ENCODE measurements at regions not wholly inside any gene's neighbourhood (a gene's known extent, or its start where the extent isn't known, plus 50 kb on each side); places are given as distances from the start of the nearest gene placed in this dataset.

DNA sequence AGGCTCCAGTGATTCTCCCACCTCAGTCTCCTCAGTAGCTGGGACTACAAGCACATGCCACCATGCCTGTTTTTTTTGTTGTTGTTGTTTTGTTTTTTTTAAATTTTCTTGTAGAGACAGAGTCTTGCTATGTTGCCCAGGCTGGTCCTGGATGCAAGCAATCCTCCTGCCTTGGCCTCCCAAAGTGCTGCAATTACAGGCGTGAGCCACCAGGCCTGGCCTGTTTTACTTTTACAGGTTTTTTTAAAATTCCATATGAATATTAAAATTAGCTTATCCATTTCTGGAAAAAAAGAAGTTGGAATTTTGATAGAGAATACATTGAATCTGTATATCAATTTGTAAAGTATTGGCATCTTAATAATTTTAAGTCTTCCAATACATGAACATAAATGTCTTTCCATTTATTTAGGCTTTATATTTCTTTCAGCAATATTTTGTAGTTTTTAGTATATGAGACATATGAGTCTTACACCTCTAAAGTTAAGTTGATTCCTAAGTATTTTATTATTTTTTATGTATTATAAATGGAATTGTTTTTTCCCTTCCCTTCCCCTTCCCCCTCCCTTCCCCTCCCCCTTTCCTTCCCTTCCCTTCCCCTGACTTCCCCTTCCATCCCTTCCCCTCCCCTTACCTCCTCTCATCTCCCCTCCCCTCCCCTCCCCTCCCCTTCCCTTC lies 323.5 kb upstream of the SALL1 start:
- DNase-seq (ENCODE audit: low read depth): no peak

DNA sequence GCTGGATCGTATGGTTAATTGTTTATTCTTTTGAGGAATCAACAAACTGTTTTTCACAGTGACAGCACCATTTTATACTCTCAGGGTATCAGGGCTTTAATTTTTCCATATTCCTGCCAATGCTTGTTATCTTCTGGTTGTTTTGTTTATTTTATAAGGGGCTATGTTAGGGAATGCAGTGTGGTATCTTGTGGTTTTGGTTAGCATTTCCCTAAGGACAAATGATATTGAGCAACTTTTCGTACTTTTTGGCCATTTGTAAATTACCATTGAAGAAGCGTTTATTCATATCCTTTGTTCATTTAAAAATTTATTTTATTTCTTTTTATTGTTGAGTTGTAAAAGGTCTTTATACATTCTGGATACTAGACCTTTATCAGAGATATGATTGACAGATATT lies 322.0 kb upstream of the SALL1 start:
- DNase-seq (ENCODE audit: low read depth): no peak

DNA sequence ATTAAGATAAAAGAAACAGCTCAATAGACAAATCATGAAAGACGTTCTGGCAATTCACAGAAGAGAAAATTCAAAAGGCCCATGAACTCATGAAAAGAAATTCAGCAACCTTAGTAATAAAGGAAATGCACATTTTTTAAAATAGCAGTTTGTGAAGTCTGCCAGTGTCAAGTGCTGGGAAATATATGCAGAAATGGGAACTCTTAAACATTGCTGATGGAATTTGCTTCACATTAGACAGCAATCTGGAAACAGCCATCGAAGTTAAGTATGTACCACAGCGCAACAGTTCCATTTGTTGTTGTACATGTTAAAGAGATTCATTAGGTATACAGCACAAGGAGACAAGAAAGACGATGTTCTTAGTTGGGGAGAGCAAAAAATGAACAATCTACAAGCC lies 319.4 kb upstream of the SALL1 start:
- DNase-seq (ENCODE audit: low read depth): no peak

DNA sequence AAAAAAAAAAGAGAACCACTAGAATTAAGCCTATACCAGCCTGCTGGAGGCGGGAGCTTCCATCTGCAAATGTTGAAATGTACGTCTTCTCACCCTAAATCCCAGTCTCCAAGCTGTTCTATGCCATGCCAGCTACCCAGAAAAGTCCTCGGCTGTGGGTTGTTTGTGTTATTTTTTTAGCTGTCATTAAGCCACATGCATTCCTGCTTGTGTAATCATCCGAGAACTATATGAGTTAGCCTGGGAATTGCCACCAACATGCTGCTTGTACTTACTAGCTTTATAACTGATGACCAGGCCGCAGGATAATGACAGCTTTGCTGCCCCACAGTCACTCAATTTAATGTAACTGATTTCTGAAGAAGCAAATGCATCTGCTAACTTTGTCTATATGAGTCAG lies 313.9 kb upstream of the SALL1 start:
- DNase-seq (ENCODE audit: low read depth): peak; percentile 43

DNA sequence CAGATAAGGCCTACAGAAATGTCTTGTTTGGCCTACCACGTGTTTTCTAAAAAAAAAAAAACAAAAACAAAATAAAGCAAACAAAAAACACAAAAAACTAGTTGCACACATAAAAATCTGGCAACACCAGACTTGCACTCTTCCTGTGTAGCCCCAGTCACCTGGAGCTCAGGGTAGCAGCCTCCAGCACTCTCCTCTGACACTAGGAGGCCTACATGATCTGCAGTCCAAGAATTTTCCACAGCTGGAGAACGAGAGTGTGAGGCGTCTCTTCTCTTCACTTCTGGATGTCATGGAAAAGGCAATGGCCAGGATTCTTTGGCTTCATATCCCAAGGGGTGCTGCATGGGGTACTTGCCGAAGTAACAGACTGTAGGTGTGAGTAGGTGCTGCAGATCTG lies 310.2 kb upstream of the SALL1 start:
- DNase-seq (ENCODE audit: low read depth): no peak

DNA sequence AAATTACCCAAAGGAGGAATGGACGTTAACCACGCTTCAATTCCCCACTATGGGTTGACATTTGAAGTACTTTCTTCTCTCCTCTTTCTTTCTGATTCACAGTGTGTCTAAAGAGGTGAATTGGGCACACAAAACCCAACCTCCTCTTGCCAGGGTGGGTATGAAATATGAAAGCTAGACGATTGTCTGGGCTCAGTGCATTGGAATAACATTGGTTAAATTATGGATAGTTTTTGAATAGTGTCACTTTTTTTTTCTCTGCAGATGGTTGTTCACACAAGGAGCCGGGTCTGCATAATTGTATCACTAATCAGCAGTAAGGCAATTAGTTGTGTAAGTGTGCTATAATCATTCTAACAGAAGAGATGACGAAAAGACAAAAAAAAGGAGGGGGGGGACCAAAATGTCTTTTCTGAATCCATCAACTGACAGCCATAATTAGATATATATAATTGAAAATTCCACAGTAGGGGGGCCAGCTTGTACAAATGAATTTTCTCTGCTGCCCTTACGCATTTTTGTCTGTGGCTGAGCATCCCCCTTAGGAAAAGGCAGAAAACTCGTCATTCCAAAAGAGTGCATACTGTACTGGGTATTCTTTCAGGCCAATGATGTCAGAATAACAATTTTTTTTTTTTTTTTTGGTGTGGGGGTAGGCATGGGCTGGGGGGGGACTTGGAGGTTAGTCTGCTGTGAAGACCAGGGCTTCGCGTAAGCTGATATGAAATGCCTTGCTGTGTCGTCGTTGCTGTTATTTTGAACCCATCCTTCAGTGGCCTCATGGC lies 307.5 kb upstream of the SALL1 start:
- no peak for DNase-seq (ENCODE audit: low read depth)

DNA sequence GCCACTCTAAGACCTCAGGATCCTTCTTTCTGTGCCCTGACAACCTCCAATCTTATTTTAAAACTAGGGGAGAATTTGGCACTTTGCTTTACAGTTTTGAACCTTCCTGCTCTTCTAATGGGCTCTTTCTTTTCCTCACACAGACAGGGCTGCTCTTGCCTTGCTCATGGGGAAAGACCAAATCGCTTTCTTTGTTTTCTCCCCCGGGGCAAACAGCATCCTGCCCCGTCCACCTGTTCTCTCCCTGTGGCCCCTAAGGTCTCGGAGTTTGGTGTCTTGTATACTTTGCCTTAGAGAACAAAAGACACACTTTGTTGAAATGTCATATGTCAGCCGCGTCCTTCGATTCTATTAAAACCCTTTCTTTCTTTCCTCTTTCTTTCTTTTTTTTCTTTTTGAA lies 306.7 kb upstream of the SALL1 start:
- DNase-seq (ENCODE audit: low read depth): no peak

DNA sequence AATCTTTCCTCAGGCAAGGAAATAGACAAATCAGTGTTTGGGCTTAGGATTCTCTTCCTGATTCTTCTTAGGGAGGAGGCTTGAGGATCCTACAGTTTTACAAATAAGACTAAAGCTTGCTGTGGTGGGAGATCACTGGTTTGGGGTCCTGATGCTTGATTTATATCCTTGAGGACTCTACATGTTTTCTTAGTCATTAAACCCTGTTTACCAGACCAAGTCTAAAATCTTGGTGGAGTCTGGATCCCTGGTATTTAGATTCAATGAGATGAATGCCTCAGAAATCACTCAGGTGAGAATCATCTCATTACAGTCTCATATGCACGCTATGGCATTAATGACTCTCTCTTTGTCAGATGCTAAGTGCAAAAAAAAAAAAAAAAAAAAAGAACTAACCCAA lies 304.3 kb upstream of the SALL1 start:
- no peak for DNase-seq (ENCODE audit: low read depth)

DNA sequence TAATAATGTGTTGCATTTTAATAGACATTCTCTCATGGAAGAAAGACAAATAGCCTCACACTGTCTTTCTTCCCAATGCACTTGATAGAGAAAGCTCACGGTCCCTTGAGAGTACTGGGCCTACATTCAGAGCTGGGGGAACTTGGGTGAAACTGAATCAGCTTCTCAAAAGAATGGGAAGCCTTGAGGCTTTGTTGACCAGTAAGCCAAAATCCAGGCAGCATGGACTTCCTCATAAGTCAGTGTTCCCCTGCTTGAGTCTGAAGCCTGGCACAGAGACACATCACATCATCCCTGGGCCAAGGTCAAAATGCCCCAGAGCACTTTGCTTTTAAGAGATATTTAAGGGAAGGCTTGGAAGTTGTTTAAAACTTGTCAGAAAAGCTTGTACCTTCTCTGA lies 302.2 kb upstream of the SALL1 start:
- no peak for DNase-seq (ENCODE audit: low read depth)

DNA sequence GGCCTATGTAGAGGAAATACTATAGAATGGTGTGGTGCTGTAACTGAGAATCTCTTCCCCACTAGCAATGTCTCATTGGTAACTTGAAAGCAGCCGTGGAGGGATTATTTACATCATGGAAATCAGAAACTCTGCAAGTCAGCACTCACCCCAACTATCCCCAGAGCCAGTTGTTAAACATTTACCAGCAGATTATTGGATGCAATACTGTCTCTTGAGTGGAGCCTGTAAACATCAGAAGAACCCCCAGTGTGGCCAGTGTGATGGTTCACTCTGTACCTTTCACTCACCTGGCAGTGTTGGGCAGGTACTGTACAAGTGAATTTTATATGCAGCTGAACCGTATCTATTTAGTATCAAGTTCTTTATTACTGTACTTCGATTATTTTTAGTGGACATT lies 299.8 kb upstream of the SALL1 start:
- no peak for DNase-seq (ENCODE audit: low read depth)

DNA sequence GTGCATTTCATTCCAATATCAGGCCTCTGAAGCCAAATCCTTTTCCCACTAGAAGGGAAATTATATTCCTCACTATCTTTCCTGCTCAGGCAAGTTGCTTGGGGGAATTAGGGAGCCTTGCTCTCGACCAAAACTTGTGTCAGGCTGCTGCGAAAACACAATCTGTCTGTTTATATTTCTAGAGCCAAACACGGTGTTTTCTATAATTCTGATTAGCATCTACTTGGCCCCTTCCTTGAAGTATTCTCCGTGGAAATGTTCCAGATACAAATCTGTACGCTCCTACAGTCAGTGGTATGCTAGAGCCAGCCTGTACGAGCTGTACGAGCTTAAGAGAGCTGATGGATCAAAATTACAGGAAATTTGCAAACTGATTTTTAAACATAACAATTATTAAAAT lies 299.3 kb upstream of the SALL1 start:
- DNase-seq (ENCODE audit: low read depth): no peak

DNA sequence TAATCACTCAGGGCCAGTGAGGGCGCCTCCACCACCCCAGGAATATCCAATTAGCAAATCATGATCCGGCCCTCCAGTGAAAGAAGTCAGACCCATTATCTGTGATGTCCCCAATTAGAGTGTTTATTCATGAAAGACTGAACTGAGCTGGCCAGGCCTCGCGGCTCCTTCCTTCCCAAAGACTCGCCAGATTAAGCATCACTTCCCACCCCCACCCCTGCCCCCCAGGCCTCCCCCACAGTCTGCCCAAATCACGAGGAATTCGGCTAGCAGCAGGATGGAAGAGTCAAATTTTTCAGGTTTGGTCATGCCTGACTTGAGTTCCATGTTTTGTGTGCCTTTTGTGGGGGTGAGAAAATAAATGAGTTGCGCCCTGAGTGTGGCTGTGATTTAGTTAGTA lies 298.4 kb upstream of the SALL1 start:
- DNase-seq (ENCODE audit: low read depth): no peak

DNA sequence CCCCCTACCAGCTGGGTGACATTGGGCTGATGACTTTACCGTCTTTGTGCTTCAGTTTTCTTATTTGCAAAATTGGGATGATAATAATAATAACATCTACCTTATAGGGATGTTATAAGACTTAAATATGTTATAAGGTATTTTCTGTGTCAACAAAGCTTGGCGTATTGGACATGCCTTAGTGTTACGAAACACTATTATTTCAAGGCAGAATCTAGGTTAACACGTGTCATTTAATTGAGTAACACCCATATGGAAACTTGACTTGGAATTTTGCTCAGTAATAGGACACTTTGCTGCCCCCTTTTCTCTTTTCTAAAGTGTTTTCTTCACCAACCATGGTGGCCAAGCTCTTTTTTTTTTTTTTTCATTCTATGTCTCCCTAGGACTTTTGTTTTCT lies 294.2 kb upstream of the SALL1 start:
- no peak for DNase-seq (ENCODE audit: low read depth)

DNA sequence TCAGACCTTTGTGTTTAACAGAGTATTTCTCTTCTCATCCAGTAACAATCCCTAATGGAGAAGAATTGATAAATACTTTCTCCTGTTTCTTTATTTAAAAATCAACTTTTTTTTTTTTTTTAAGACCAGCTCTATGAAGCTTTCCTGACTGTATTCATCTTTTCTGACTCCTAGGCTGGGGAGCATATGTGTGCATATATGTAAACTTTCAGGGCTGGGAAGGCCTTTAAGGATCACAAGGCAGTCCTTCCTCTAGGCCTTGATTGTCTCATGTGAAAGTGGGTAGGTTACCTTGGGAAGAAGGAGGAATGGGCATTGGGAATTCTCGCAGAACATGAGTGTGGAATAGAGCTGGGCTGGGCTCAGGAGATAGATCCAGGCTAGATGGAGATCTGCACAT lies 292.9 kb upstream of the SALL1 start:
- no peak for DNase-seq (ENCODE audit: low read depth)

DNA sequence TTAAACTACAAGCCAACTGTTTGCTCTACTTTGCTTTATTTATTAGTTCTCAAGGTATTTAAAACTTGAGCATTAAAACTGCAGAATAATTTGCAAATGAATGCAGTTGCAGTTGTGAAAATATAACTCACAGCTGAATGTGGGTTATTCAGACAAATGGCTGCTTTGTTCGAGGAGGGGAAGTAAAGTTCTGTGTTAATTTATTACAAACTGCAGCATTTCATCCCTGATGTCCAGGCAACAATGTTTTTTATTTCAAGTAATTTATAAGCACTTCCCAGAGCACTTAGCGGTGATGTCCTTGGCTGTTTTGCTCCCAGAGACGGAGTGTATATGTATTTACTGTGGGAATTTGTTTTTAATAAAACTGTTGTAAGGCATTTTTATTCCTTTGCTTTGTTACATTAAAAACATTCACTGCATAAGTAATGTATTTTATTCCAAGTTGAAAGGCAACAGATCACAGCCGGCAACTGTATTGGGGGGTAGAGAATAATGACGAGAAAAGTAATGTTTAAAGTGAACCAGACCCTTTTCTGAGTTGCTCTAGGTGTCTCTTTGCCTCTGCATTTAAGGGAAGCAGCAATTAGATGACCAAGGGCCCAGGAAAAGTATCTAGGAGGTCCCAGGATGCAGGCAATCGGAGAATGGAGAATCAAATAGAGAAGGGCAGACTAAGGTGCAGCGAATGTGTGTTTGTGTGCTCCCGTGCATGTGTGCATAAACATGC lies 291.2 kb upstream of the SALL1 start:
- DNase-seq (ENCODE audit: low read depth): no peak

DNA sequence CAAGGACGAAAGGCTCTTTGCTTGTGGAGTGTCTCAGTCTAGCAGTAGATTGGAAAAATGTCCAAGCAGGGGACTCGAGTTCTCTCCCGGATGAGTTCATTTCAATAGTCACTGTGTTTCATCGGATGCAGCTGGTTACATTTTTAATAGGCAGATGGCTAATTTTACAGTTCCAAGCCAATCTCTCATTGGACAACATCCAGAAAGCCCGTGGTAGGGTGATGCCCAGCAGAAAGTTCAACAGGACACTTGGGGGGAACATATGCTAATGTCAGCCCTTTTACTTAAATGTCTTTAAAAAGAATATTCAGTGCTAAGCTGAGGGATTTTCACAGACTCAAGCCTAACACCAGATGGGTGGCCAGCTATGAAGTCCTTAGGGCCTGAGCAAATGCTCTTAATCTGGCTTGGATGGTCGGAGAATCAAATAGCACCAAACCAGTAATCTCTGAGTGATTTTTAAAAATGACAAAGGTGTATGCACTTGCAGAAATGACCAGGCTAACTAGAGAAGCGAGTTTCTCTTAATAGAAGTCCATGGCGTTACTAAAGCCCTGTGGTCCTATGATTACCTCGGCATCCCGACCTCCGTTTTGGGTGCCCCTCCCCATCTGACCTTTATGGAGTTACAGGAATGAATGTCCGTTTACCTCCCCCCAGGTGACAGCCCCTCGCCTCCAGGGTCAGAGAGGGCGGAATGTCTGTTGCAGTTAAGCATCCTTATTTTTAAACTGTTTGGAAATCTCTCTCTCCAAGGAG lies 289.2 kb upstream of the SALL1 start:
- DNase-seq (ENCODE audit: low read depth): no peak

DNA sequence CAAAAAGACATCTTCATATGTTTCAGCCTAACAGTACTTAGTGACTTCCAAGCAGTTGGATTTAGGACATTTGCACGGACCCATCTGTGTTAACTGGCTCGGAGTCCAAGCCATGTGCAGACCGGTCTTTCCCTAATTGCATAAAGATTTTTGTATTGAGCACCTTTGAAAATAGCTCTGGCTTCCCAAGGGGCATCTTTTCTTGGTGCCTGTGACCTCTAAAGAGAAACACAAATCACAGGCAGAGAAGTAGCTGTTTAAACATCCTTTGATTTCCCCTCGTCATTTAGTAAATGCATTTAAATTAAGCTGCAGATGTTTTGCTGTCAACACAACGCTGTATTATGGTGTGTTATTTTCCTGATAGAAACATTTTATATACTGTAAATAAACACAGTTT lies 288.2 kb upstream of the SALL1 start:
- DNase-seq (ENCODE audit: low read depth): no peak

DNA sequence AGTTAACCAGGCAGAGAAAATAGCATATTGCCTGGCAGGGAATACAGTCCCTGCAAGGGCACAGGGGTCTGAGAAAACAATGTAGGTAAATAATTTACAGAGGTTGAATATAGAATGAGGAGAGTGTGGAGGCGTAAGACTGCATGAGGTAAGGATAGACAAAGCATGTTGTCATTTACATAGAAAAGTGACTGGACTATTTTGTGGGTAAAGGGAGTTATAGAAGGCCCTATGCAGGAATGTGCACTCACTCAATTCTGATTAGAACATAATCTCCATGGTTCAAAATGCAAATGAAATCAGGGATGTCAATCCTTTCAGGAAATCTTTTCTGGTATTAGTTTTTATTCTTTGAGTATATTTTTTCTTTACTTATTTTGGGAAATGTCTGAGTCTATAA lies 285.7 kb upstream of the SALL1 start:
- no peak for DNase-seq (ENCODE audit: low read depth)

DNA sequence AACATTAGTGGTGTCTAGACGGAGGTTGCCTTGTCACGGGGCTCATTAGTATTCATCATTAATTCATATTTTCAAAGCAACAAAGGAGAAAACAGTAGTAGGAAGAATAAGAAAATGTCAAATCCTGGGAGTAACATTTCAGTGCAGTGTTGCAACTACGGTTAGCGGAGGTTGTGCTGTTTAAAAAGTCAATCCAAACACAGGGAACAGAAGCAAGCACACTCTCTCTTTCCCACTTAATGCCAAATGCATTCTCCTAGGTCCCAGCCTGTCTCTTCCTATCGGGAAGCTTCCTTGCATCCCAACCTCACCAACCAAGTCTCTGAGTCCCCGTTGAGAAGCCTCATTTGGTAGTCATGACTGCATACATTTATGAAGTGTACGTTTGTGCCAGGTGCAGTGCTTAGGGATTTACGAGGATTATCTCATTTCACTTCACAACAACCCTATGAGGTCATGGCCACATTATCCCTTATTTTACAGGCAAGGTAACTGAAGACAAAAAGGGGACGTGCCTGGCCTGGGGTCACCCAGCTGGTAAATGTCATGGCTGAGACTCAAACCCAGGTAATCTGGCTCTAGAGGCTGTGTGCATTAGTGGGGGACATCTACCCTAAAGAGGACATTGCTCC lies 283.6 kb upstream of the SALL1 start:
- DNase-seq (ENCODE audit: low read depth): no peak

DNA sequence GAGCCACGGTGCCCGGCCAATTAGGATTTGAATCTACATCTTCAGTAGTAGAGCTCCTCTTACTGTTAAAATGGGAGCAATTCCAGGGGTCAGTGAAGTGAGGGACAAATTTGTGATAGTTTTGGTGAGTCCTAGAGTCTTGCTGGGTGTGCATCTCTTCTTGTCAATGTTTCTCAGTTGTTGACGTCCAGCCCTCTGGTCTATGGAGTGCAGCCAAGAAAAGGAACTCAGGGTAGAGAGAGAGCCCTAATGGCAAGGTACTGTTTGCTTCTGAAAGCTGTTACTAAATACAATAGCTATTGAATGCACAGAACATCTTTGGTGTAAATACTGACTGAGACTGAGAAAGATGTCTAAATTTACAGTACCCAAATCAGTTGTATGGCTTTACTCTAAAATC lies 282.5 kb upstream of the SALL1 start:
- no peak for DNase-seq (ENCODE audit: low read depth)

DNA sequence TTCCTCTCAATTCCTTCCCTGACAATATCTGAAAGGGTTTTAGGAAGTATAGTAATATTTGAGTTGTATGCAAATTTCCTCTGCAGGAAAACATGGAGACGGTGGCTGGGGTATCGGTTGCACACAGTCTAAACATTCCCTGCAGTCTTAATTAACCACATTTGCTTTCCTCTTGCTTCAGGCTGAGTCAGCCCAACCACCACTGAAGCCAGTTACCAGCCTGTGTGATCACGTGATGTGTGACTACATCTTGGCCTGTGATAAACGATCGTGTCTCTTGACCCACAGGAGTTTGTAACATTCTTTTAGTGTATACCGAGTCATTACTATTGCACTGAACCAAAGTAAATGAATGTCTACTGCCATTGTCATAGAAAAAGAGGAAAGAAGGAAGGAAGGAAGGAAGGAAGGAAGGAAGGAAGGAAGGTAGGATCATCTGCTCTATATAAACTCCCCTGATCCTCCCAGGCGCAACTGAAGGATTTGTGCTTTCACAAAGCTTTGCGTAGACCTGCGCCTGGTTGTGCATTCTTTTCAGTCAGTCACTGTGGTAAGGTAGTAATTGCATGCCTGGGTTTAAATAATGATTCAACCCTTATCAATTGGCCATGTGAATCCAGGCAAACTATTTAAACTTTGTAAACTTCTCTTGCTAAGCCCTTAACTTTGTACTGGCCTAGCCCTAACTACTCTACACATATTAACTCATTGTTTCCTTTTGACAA lies 280.6 kb upstream of the SALL1 start:
- peak; percentile 91 for DNase-seq (ENCODE audit: low read depth)

Measured in ELR (cell line).